NCI-H1105 (cell line): ENCODE measurements at regions not wholly inside any gene's neighbourhood (a gene's known extent, or its start where the extent isn't known, plus 50 kb on each side); places are given as distances from the start of the nearest gene placed in this dataset.
"Not testable (repeated sequence)": the region's sequence is repeated elsewhere in the genome, so short reads cannot be mapped to it uniquely, and the experiment has no call there.

Source experiments
- DNase-seq: peaks from one replicate; lab custom pipeline; 2025; lab: John Stamatoyannopoulos, UW

GRCh38 chr18:38663270-38663669 lies 1097.7 kb upstream of the CELF4 start:
- no peak for DNase-seq

- DNase-seq, result no peak
These were observed 1089.3 kb upstream of the CELF4 start for GRCh38 chr18:38654946-38655345.

- DNase-seq, result no peak
These were observed 1086.1 kb upstream of the CELF4 start for GRCh38 chr18:38651736-38652135.

GRCh38 chr18:38648179-38648578 lies 1082.6 kb upstream of the CELF4 start:
- DNase-seq, result no peak

GRCh38 chr18:38646296-38646695 lies 1080.7 kb upstream of the CELF4 start:
- no peak for DNase-seq

GRCh38 chr18:38644875-38645641 lies 1079.5 kb upstream of the CELF4 start:
- DNase-seq, result no peak

GRCh38 chr18:38642711-38643110 lies 1077.1 kb upstream of the CELF4 start:
- DNase-seq, result no peak

- DNase-seq, result not testable (repeated sequence)
These were observed 1074.1 kb upstream of the CELF4 start for GRCh38 chr18:38639700-38640099.

GRCh38 chr18:38635709-38636430 lies 1070.3 kb upstream of the CELF4 start:
- DNase-seq, result no peak

GRCh38 chr18:38634117-38634516 lies 1068.5 kb upstream of the CELF4 start:
- DNase-seq, result no peak

- DNase-seq, result no peak
These were observed 1067.7 kb upstream of the CELF4 start for GRCh38 chr18:38633333-38633732.

GRCh38 chr18:38619129-38619528 lies 1053.5 kb upstream of the CELF4 start:
- no peak for DNase-seq

- DNase-seq, result no peak
These were observed 1050.7 kb upstream of the CELF4 start for GRCh38 chr18:38616306-38616705.

GRCh38 chr18:38612904-38613303 lies 1047.3 kb upstream of the CELF4 start:
- DNase-seq, result no peak

- no peak for DNase-seq
These were observed 1045.7 kb upstream of the CELF4 start for GRCh38 chr18:38611036-38611964.

- DNase-seq, result no peak
These were observed 1041.2 kb upstream of the CELF4 start for GRCh38 chr18:38606841-38607240.

- DNase-seq, result no peak
These were observed 1036.7 kb upstream of the CELF4 start for GRCh38 chr18:38602341-38602740.

GRCh38 chr18:38587571-38587970 lies 1022.0 kb upstream of the CELF4 start:
- DNase-seq, result no peak

- no peak for DNase-seq
These were observed 1020.7 kb upstream of the CELF4 start for GRCh38 chr18:38586327-38586726.

GRCh38 chr18:38579764-38580163 lies 1014.2 kb upstream of the CELF4 start:
- DNase-seq, result no peak

- no peak for DNase-seq
These were observed 1011.3 kb upstream of the CELF4 start for GRCh38 chr18:38576916-38577315.

GRCh38 chr18:38576349-38576748 lies 1010.8 kb upstream of the CELF4 start:
- no peak for DNase-seq
